ENCODE measurements at regions not wholly inside any gene's neighbourhood (a gene's known extent, or its start where the extent isn't known, plus 50 kb on each side); places are given as distances from the start of the nearest gene placed in this dataset.

DNA sequence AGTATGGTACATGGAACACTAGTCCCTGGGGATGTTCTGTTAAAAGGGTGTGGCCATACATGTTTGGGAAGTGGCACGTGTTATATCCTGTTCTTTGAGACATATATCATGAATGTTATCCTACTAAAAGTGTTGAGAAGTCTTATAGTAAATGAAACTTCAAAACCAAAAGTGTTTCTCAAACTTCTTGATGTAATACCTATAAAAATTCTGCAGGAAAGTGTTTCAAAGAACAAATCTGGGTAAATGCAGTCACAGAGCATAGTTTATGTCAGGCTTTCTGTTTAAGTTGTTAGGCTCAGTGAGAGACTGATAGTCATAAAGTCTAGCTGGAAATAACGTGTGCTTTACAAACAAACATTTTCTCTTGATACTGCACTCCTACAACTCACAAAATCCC, 273.7 kb downstream of the KIF20B start:
- TF ChIP-seq, protein P1, sequence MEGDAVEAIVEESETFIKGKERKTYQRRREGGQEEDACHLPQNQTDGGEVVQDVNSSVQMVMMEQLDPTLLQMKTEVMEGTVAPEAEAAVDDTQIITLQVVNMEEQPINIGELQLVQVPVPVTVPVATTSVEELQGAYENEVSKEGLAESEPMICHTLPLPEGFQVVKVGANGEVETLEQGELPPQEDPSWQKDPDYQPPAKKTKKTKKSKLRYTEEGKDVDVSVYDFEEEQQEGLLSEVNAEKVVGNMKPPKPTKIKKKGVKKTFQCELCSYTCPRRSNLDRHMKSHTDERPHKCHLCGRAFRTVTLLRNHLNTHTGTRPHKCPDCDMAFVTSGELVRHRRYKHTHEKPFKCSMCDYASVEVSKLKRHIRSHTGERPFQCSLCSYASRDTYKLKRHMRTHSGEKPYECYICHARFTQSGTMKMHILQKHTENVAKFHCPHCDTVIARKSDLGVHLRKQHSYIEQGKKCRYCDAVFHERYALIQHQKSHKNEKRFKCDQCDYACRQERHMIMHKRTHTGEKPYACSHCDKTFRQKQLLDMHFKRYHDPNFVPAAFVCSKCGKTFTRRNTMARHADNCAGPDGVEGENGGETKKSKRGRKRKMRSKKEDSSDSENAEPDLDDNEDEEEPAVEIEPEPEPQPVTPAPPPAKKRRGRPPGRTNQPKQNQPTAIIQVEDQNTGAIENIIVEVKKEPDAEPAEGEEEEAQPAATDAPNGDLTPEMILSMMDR (IDR thresholded peaks at IDR 0.05 in 4 of 5, conservative IDR thresholded peaks at IDR 0.05 in 1 of 5), result no peak
- no peak for TF ChIP-seq POLR2A (IDR thresholded peaks at IDR 0.05)

All from gastrocnemius medialis (tissue), 4 donors.